K562 (cell line): ENCODE measurements at regions not wholly inside any gene's neighbourhood (a gene's known extent, or its start where the extent isn't known, plus 50 kb on each side); places are given as distances from the start of the nearest gene placed in this dataset.

Source experiments
- AFF4 ChIP-seq: sonication (generic); formaldehyde crosslinking; IDR thresholded peaks from 2 replicates; pipeline ENCODE4 v1.8.0; 2023; ENCODE audit warnings: mild to moderate bottlenecking, missing genetic modification reagents
- CREBBP ChIP-seq: IDR thresholded peaks from one replicate; pipeline ENCODE4 v1.6.1; 2012; ENCODE audit warnings: low read depth, mild to moderate bottlenecking, control low read depth, inconsistent platforms, low read length
- NCOA2 ChIP-seq, 2 experiments: fragments of 450-650 bp; IDR thresholded peaks; 2 replicates each; pipeline ENCODE4 v1.6.1; 2018; ENCODE audit warnings: mild to moderate bottlenecking in 2 of 2, moderate library complexity in 1 of 2; ENCODE audit not compliant: partially characterized antibody in 2 of 2
- PHTF2 ChIP-seq: fragments of 250-450 bp; sonication (Bioruptor Pico); IDR thresholded peaks from 2 replicates; pipeline ENCODE4 v1.5.0; 2021; ENCODE audit warnings: mild to moderate bottlenecking
- POLR2A ChIP-seq: fragments of 450-650 bp; conservative IDR thresholded peaks from 2 replicates; pipeline ENCODE4 v1.6.1; 2016
- ZNF407 ChIP-seq: fragments of 450-650 bp; IDR thresholded peaks from 2 replicates; pipeline ENCODE4 v1.6.1; 2016; ENCODE audit warnings: low read depth
- ZNF766 ChIP-seq: fragments of 200-800 bp; sonication (Bioruptor generic); conservative IDR thresholded peaks from 2 replicates; pipeline ENCODE4 v1.6.1; 2016; ENCODE audit warnings: missing genetic modification characterization, missing compliant biosample characterization
- TF ChIP-seq, protein P1 (sequence below), 3 experiments: IDR thresholded peaks in 2 of 3; conservative IDR thresholded peaks in 1 of 3; 2 replicates each; pipeline ENCODE4 v1.5.1; 2011 to 2012; ENCODE audit warnings: low read length in 3 of 3, mild to moderate bottlenecking in 3 of 3, control low read depth in 2 of 3, improper control_type of control experiment in 1 of 3, inconsistent platforms in 1 of 3, low read depth in 1 of 3, mixed read lengths in 1 of 3, moderate library complexity in 1 of 3; ENCODE audit not compliant: insufficient read depth in 2 of 3
- TF ChIP-seq, protein P2 (sequence below): IDR thresholded peaks from 3 replicates; pipeline ENCODE4 v1.6.1; 2011; ENCODE audit warnings: borderline replicate concordance, mild to moderate bottlenecking, moderate library complexity; ENCODE audit not compliant: insufficient read length; ENCODE audit errors: extremely low read depth
- TF ChIP-seq, protein P3 (sequence below): sonication (generic); formaldehyde crosslinking; IDR thresholded peaks from 2 replicates; pipeline ENCODE4 v1.9.0; 2022; ENCODE audit warnings: mild to moderate bottlenecking, missing genetic modification reagents

- TF ChIP-seq POLR2A (no peak), CREBBP (no peak), PHTF2 (CRISPR knock-in tag) (no peak), NCOA2 (IDR thresholded peaks at IDR 0.05; ENCODE audit: partially characterized antibody in 2 of 2) (no peak), ZNF407 (no peak), ZNF766 (no peak), AFF4 (CRISPR knock-in tag) (no peak)
- TF ChIP-seq, protein P1, sequence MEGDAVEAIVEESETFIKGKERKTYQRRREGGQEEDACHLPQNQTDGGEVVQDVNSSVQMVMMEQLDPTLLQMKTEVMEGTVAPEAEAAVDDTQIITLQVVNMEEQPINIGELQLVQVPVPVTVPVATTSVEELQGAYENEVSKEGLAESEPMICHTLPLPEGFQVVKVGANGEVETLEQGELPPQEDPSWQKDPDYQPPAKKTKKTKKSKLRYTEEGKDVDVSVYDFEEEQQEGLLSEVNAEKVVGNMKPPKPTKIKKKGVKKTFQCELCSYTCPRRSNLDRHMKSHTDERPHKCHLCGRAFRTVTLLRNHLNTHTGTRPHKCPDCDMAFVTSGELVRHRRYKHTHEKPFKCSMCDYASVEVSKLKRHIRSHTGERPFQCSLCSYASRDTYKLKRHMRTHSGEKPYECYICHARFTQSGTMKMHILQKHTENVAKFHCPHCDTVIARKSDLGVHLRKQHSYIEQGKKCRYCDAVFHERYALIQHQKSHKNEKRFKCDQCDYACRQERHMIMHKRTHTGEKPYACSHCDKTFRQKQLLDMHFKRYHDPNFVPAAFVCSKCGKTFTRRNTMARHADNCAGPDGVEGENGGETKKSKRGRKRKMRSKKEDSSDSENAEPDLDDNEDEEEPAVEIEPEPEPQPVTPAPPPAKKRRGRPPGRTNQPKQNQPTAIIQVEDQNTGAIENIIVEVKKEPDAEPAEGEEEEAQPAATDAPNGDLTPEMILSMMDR (IDR thresholded peaks at IDR 0.05 in 2 of 3, conservative IDR thresholded peaks at IDR 0.05 in 1 of 3; ENCODE audit: insufficient read depth in 2 of 3, low read depth in 1 of 3, low read length in 3 of 3): no peak
- TF ChIP-seq, protein P2, sequence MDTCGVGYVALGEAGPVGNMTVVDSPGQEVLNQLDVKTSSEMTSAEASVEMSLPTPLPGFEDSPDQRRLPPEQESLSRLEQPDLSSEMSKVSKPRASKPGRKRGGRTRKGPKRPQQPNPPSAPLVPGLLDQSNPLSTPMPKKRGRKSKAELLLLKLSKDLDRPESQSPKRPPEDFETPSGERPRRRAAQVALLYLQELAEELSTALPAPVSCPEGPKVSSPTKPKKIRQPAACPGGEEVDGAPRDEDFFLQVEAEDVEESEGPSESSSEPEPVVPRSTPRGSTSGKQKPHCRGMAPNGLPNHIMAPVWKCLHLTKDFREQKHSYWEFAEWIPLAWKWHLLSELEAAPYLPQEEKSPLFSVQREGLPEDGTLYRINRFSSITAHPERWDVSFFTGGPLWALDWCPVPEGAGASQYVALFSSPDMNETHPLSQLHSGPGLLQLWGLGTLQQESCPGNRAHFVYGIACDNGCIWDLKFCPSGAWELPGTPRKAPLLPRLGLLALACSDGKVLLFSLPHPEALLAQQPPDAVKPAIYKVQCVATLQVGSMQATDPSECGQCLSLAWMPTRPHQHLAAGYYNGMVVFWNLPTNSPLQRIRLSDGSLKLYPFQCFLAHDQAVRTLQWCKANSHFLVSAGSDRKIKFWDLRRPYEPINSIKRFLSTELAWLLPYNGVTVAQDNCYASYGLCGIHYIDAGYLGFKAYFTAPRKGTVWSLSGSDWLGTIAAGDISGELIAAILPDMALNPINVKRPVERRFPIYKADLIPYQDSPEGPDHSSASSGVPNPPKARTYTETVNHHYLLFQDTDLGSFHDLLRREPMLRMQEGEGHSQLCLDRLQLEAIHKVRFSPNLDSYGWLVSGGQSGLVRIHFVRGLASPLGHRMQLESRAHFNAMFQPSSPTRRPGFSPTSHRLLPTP: no peak
- TF ChIP-seq, protein P3, sequence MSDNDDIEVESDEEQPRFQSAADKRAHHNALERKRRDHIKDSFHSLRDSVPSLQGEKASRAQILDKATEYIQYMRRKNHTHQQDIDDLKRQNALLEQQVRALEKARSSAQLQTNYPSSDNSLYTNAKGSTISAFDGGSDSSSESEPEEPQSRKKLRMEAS: no peak
Observed at GRCh38 chr7:156237614-156238013, 403.0 kb upstream of the RNF32 start.
